CD8-positive, alpha-beta memory T cell (primary cell): ENCODE measurements at regions not wholly inside any gene's neighbourhood (a gene's known extent, or its start where the extent isn't known, plus 50 kb on each side); places are given as distances from the start of the nearest gene placed in this dataset.
"Not testable (repeated sequence)": the region's sequence is repeated elsewhere in the genome, so short reads cannot be mapped to it uniquely, and the experiment has no call there.

Experiments
- CTCF ChIA-PET: fragments of 350-600 bp; sonication (Branson Sonifier 250); formaldehyde crosslinking; loops from one replicate; lab custom pipeline; 2021; ENCODE audit warnings: antibody characterized with exemption; lab: Charles Lee
- POLR2A ChIA-PET: fragments of 350-600 bp; sonication (Branson Sonifier 250); formaldehyde crosslinking; loops from one replicate; lab custom pipeline; 2021; ENCODE audit warnings: antibody characterized with exemption; lab: Charles Lee
- DNase-seq, 5 donors: peaks; one replicate each; pipeline versions ENCODE4 v3.0.0 to v3.0.0-alpha.2; 2020 to 2022; ENCODE audit warnings: mixed read lengths in 1 of 5
- H3K27ac ChIP-seq: one replicate; pipeline ENCODE4 v1.7.0; 2013; ENCODE audit warnings: low read depth, mild to moderate bottlenecking, low read length, moderate library complexity
- H3K27me3 ChIP-seq: 2 replicates; pipeline ENCODE4 v1.7.0; 2013; ENCODE audit warnings: low read length, mild to moderate bottlenecking; ENCODE audit not compliant: insufficient read depth, poor library complexity, severe bottlenecking
- H3K36me3 ChIP-seq: 2 replicates; pipeline ENCODE4 v1.7.0; 2013; ENCODE audit warnings: mild to moderate bottlenecking, low read length, moderate library complexity; ENCODE audit not compliant: insufficient read depth
- H3K4me1 ChIP-seq: 2 replicates; pipeline ENCODE4 v1.7.0; 2013; ENCODE audit warnings: mild to moderate bottlenecking, low read length, moderate library complexity; ENCODE audit not compliant: insufficient read depth
- H3K4me3 ChIP-seq: 2 replicates; pipeline ENCODE4 v1.7.0; 2013; ENCODE audit warnings: mild to moderate bottlenecking, low read length
- H3K9me3 ChIP-seq: 2 replicates; pipeline ENCODE4 v1.7.0; 2013; ENCODE audit warnings: mild to moderate bottlenecking, low read length
- H3K27ac Mint-ChIP-seq, 8 donors: one replicate each; pipeline ENCODE4 v1.8.0; 2020 to 2021; ENCODE audit warnings: mixed read lengths in 8 of 8, mild to moderate bottlenecking in 6 of 8, inconsistent platforms in 3 of 8, moderate library complexity in 3 of 8
- H3K27me3 Mint-ChIP-seq, 2 donors: one replicate each; pipeline ENCODE4 v1.8.0; 2020 to 2021; ENCODE audit warnings: mixed read lengths in 2 of 2, mild to moderate bottlenecking in 1 of 2, moderate library complexity in 1 of 2
- H3K36me3 Mint-ChIP-seq, 3 donors: one replicate each; pipeline ENCODE4 v1.8.0; 2020 to 2021; ENCODE audit warnings: mixed read lengths in 3 of 3, inconsistent platforms in 1 of 3, mild to moderate bottlenecking in 1 of 3
- H3K4me1 Mint-ChIP-seq, 3 donors: one replicate each; pipeline ENCODE4 v1.8.0; 2020 to 2021; ENCODE audit warnings: mixed read lengths in 3 of 3, inconsistent platforms in 1 of 3, mild to moderate bottlenecking in 1 of 3
- H3K4me3 Mint-ChIP-seq, 7 donors: one replicate each; pipeline ENCODE4 v1.8.0; 2020 to 2021; ENCODE audit warnings: mixed read lengths in 7 of 7, mild to moderate bottlenecking in 6 of 7, moderate library complexity in 4 of 7, inconsistent platforms in 2 of 7
- H3K9me3 Mint-ChIP-seq, 5 donors: one replicate each; pipeline ENCODE4 v1.8.0; 2020 to 2022; ENCODE audit warnings: mixed read lengths in 5 of 5, mild to moderate bottlenecking in 3 of 5, moderate library complexity in 2 of 5, inconsistent platforms in 1 of 5

DNA sequence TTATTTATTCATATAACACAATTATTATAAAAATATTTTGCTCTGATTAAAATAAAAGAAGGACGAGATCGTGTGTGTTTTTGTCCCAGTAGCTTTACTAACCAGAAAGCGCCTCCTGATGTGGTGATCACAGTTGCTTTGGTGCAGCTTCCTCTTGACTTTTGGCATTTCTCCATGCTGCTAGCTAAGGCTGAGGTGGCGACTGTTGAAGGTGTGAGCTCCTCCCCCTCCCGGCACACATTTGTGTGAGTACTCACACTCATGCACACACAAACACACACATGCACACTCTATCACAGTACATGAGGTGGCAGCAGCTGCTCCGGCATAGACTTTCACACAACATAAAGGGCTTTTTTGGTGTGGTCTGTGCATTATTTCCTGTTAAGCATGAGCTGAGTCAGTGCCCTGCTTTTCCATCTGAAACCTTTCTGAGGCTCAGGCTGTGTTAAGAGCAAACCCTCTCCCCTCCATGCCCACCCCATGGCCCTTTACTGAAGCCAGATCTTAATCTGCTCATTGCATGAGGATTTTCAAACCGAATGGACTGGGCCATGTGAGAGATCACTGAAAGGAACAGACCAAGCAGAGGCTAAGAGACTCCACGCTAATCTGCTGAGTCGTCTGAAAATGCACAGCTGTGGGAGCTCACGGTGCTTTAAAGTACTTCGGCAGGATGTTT is 53.3 kb downstream of the FOXD4L1 start:
- H3K4me3 ChIP-seq, POLR2A ChIA-PET, H3K9me3 Mint-ChIP-seq, H3K4me1 ChIP-seq, CTCF ChIA-PET, H3K36me3 ChIP-seq, H3K27me3 ChIP-seq, H3K27ac ChIP-seq, H3K36me3 Mint-ChIP-seq, H3K27me3 Mint-ChIP-seq, H3K9me3 ChIP-seq: not testable (repeated sequence)
- peak overlapping the region; percentile 8 to 88 (median 54) for H3K27ac Mint-ChIP-seq
- peak; percentile 39 to 87 (median 71) for DNase-seq
- H3K4me1 Mint-ChIP-seq, result peaks cover 5 to 12% (median 10%) of the 10 kb centered on the region in 3 donors
- peak overlapping the region; percentile 3 to 73 (median 66) for H3K4me3 Mint-ChIP-seq

DNA sequence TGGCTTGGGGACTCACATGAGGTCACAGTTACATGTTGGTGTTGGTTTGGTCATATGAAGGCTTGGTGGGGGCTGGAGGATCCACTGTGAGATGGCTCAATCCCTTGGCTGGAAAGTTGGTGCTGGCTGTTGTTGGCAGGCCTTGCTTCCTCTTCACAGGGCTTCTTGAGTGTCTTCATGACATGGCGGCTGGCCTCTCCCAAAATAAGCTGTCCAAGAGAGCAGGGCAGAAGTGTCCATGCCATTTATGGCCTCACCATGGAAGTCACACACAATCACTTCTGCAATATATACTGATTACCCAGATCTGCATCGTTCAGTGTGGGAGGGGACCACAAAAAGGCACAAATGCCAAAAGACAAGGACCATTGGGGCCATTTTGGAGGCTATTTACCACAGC is 61.4 kb downstream of the FOXD4L1 start:
- H3K36me3 Mint-ChIP-seq, H3K27me3 ChIP-seq, H3K4me1 Mint-ChIP-seq, H3K27ac ChIP-seq, H3K36me3 ChIP-seq, H3K27ac Mint-ChIP-seq, H3K4me1 ChIP-seq, H3K27me3 Mint-ChIP-seq, H3K4me3 Mint-ChIP-seq, H3K9me3 ChIP-seq, H3K9me3 Mint-ChIP-seq, CTCF ChIA-PET, H3K4me3 ChIP-seq, DNase-seq, POLR2A ChIA-PET: not testable (repeated sequence)

- H3K4me3 ChIP-seq, POLR2A ChIA-PET, H3K27ac Mint-ChIP-seq, H3K4me1 ChIP-seq, DNase-seq, H3K9me3 Mint-ChIP-seq, H3K27me3 ChIP-seq, H3K36me3 ChIP-seq, H3K36me3 Mint-ChIP-seq, H3K9me3 ChIP-seq, H3K27me3 Mint-ChIP-seq, H3K4me3 Mint-ChIP-seq, H3K27ac ChIP-seq, CTCF ChIA-PET, H3K4me1 Mint-ChIP-seq: not testable (repeated sequence)
Measured at GRCh38 chr2:113562662-113563061, 64.2 kb downstream of the FOXD4L1 start.

DNA sequence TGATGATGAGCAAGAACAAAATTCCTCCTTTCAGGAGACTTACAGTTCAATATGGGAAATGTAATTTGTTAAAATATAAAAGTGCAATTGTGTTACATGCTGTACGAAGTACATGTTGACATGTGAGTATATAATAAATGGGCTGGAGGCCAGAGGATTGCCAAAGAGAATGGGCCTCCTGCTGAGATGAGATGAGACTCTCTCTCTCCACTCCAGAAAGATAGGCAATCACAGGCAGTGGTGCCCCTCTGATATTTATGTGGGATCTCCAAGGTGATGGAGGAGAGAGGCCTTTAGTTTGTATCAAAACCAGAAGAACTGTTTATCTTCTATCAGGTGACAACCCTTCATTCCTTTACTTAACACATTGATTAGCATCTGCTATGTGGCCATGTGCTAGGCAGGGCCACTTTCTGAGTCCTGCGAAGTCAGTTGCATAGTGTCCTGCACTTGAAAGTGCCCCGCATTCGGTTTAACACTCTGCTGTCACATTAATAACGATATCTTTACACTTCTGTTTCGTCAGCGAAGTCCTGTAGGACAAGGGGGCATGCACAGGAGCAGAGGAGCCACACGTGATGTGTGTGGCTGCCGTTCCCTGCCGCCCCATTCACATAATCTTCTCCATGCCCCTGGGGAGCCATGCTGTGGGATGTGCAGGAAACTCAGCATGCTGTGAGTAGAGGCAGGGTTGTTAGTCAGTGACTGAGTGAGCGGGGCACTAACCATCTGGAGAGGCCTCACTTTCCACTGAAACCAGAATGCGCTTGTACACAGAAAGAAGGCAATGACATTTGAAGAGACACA is 60.2 kb upstream of the RABL2A start:
- DNase-seq, POLR2A ChIA-PET, H3K27ac Mint-ChIP-seq, H3K9me3 ChIP-seq, H3K4me1 Mint-ChIP-seq, CTCF ChIA-PET, H3K27me3 Mint-ChIP-seq, H3K27ac ChIP-seq, H3K36me3 Mint-ChIP-seq, H3K4me3 ChIP-seq, H3K4me1 ChIP-seq, H3K27me3 ChIP-seq, H3K36me3 ChIP-seq, H3K9me3 Mint-ChIP-seq, H3K4me3 Mint-ChIP-seq: not testable (repeated sequence)

DNA sequence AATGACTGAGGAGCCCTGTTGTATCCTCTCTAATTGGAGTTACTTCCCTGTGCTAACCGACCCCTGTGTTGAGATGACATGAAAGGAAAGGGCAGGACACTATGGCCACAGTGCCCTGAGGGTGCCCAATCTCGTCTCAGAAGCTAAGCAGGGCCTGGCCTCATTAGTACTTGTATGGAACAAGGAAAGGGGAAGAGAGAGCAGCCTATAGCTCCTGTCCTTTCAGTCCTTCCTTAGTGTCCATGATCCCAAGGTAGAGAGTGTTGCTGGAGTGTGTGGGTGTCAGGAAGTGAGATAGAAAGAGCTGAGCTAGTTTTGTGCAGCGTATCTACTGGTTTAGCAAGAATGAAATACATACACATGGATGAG is 59.6 kb upstream of the RABL2A start:
- DNase-seq, H3K4me1 Mint-ChIP-seq, H3K27ac Mint-ChIP-seq, H3K27ac ChIP-seq, H3K27me3 Mint-ChIP-seq, H3K36me3 Mint-ChIP-seq, H3K4me3 Mint-ChIP-seq, H3K4me3 ChIP-seq, POLR2A ChIA-PET, H3K9me3 Mint-ChIP-seq, H3K9me3 ChIP-seq, H3K4me1 ChIP-seq, CTCF ChIA-PET, H3K27me3 ChIP-seq, H3K36me3 ChIP-seq: not testable (repeated sequence)

- H3K4me1 Mint-ChIP-seq, H3K4me3 ChIP-seq, POLR2A ChIA-PET, DNase-seq, H3K27ac Mint-ChIP-seq, H3K9me3 ChIP-seq, H3K4me3 Mint-ChIP-seq, H3K4me1 ChIP-seq, H3K27ac ChIP-seq, H3K36me3 ChIP-seq, H3K27me3 ChIP-seq, H3K9me3 Mint-ChIP-seq, CTCF ChIA-PET, H3K36me3 Mint-ChIP-seq, H3K27me3 Mint-ChIP-seq: not testable (repeated sequence)
Measured at GRCh38 chr2:113568231-113568630, 58.8 kb upstream of the RABL2A start.

DNA sequence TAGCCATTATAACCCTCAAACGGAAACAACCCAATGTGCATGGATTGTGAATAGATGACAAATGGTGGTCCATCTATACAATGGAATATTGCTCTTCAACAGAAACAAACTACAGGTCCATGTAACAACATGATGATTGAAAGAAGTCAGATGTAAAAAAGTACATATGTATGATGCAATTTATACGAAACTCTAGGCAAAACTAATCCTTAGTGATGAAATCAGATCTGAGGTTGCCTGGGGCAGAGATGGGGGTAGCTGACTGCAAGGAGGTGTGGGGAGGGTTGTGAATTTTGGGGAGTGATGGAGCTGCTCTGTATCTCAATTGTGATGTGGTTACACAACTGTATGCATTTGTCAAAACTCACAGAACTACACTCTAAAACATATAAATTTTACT is 57.0 kb upstream of the RABL2A start:
- not testable (repeated sequence) for H3K9me3 Mint-ChIP-seq, H3K4me1 Mint-ChIP-seq

GRCh38 chr2:113570509-113571009 is 56.5 kb upstream of the RABL2A start:
- CTCF ChIA-PET, H3K27me3 Mint-ChIP-seq: not testable (repeated sequence)

More for the DNA sequence above, 57.0 kb upstream of the RABL2A start:
- H3K27ac ChIP-seq, H3K36me3 ChIP-seq, H3K36me3 Mint-ChIP-seq, H3K27me3 Mint-ChIP-seq, POLR2A ChIA-PET, CTCF ChIA-PET, H3K27me3 ChIP-seq, H3K4me3 ChIP-seq, H3K27ac Mint-ChIP-seq, H3K4me1 ChIP-seq, DNase-seq, H3K9me3 ChIP-seq, H3K4me3 Mint-ChIP-seq: not testable (repeated sequence)

More at GRCh38 chr2:113570509-113571009, 56.5 kb upstream of the RABL2A start:
- H3K36me3 ChIP-seq, H3K36me3 Mint-ChIP-seq, H3K4me1 Mint-ChIP-seq, POLR2A ChIA-PET, H3K4me3 Mint-ChIP-seq, DNase-seq, H3K4me1 ChIP-seq, H3K27me3 ChIP-seq, H3K4me3 ChIP-seq, H3K9me3 ChIP-seq, H3K27ac Mint-ChIP-seq, H3K9me3 Mint-ChIP-seq, H3K27ac ChIP-seq: not testable (repeated sequence)
